Thyroid gland (tissue), 4 donors: ENCODE measurements at regions not wholly inside any gene's neighbourhood (a gene's known extent, or its start where the extent isn't known, plus 50 kb on each side); places are given as distances from the start of the nearest gene placed in this dataset.

Source experiments
- CTCF ChIP-seq, 6 experiments: fragments of 200-600 bp in 3 of 6; fragments of 450-650 bp in 3 of 6; sonication (generic) in 3 of 6; IDR thresholded peaks; one replicate each; pipeline ENCODE4 v1.5.1; 2016 to 2019; ENCODE audit warnings: antibody characterized with exemption in 6 of 6, mild to moderate bottlenecking in 2 of 6, inconsistent platforms in 1 of 6, moderate library complexity in 1 of 6
- POLR2A ChIP-seq, 2 donors: fragments of 450-650 bp; IDR thresholded peaks; one replicate each; pipeline ENCODE4 v1.6.1; 2017; ENCODE audit warnings: antibody characterized with exemption in 2 of 2, mild to moderate bottlenecking in 2 of 2, moderate library complexity in 1 of 2

DNA sequence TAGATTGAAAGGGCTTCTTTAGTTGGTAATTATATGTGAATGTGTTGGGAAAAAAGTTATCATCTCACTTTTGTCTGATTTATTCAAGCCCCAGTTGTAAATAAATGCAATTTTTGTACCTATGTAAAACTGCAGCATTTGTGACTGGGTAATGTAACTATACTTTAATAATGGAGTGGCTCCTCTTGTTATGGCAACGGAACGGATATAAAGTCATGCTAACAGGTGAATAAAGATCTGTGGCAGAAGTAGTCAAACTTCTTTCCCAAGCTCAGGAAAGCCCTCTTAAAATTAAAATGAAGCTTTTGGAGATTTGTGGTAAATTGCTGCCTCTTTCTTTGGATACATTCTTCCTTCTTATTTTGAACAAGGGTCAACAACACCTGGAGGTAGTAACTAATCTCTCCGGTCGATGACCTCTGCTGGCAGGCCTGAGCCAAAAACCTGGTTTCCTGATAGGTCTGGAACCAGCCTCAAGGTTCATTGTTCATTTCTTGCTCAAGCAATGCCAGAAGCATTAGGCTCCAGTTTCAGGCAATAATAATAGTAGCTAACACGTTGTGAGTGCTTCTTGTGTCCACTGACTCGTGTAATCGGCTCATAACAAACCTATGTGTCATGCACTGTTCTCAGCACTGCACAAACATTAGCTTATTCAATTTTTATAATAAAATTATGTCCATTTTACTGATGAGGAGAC is 313.4 kb upstream of the DACH1 start:
- TF ChIP-seq CTCF (IDR thresholded peaks at IDR 0.05) = no peak
- TF ChIP-seq POLR2A (IDR thresholded peaks at IDR 0.05) = no peak
